GM12878 (cell line): ENCODE measurements at regions not wholly inside any gene's neighbourhood (a gene's known extent, or its start where the extent isn't known, plus 50 kb on each side); places are given as distances from the start of the nearest gene placed in this dataset.

Experiments
- ATAC-seq: fragments of 200-7000 bp; cut with Tn5 transposase; 3 replicates; pipeline ENCODE4 v1.9.1; 2020; ENCODE audit warnings: mild to moderate bottlenecking, moderate library complexity
- BruUV-seq: library from RNA; stranded (reverse); fragments of 400-500 nt; replicated peaks from 2 replicates; lab custom pipeline; 2021; lab: Mats Ljungman, UMichigan
- CTCF ChIA-PET: fragments of 300-600 bp; sonication (Branson Sonifier 250); formaldehyde crosslinking; extraction: SDS; loops from one replicate; lab custom pipeline; 2021; ENCODE audit warnings: inconsistent platforms; lab: Yijun Ruan, JAX
- POLR2A ChIA-PET: fragments of 350-600 bp; formaldehyde crosslinking; extraction: SDS; loops from one replicate; lab custom pipeline; 2021; ENCODE audit warnings: inconsistent platforms; lab: Charles Lee
- RAD21 ChIA-PET: fragments of 300-600 bp; sonication (Branson Sonifier 250); formaldehyde crosslinking; loops from one replicate; lab custom pipeline; 2023; ENCODE audit warnings: antibody characterized with exemption; ENCODE audit not compliant: unreplicated experiment; lab: Charles Lee
- SMC1A ChIA-PET: fragments of 300-600 bp; sonication (Branson Sonifier 250); formaldehyde crosslinking; loops from one replicate; lab custom pipeline; 2023; ENCODE audit not compliant: unreplicated experiment, uncharacterized antibody; lab: Charles Lee
- DNase-seq: peaks from one replicate; pipeline ENCODE4 v3.0.0-alpha.2; 2011; ENCODE audit warnings: low read depth, low spot score
- FAIRE-seq: peaks from 3 replicates; lab custom pipeline; 2011; peaks lifted over from hg19 to GRCh38; lab: Jason Lieb, UNC
- H2AFZ ChIP-seq: 2 replicates; pipeline ENCODE4 v1.6.0; 2011; ENCODE audit warnings: low read depth, low read length, control low read depth; ENCODE audit not compliant: control insufficient read depth
- H3K27ac ChIP-seq: 2 replicates; pipeline ENCODE4 v1.5.1; 2011; ENCODE audit warnings: control low read depth; ENCODE audit not compliant: control insufficient read depth, insufficient read depth
- H3K27me3 ChIP-seq, 2 experiments: replicated peaks in 1 of 2; 2 replicates each; pipeline versions ENCODE4 v1.6.0 to v1.6.1; 2011; ENCODE audit warnings: low read length in 1 of 2; ENCODE audit not compliant: control insufficient read depth in 2 of 2, insufficient read depth in 2 of 2
- H3K36me3 ChIP-seq, 2 experiments: 2 replicates each; pipeline ENCODE4 v1.5.1; 2011; ENCODE audit warnings: low read length in 1 of 2; ENCODE audit not compliant: control insufficient read depth in 2 of 2, insufficient read depth in 2 of 2
- H3K4me1 ChIP-seq: 2 replicates; pipeline ENCODE4 v1.6.1; 2011; ENCODE audit warnings: mild to moderate bottlenecking, low read length, moderate library complexity, mixed read lengths; ENCODE audit not compliant: control insufficient read depth, insufficient read depth
- H3K4me2 ChIP-seq: 2 replicates; pipeline ENCODE4 v1.6.0; 2011; ENCODE audit warnings: control low read depth; ENCODE audit not compliant: control insufficient read depth, insufficient read depth
- H3K4me3 ChIP-seq: fragments of 200-600 bp; sonication (generic); 2 replicates; pipeline ENCODE4 v1.5.1; 2016
- H3K79me2 ChIP-seq: 2 replicates; pipeline ENCODE4 v1.6.0; 2011; ENCODE audit warnings: low read length; ENCODE audit not compliant: control insufficient read depth, insufficient read depth
- H3K9ac ChIP-seq: 2 replicates; pipeline ENCODE4 v1.8.0; 2011; ENCODE audit warnings: low read length, control low read depth, mixed read lengths; ENCODE audit not compliant: control insufficient read depth, insufficient read depth
- H3K9me3 ChIP-seq: replicated peaks from 3 replicates; pipeline ENCODE4 v1.5.1; 2011; ENCODE audit warnings: mild to moderate bottlenecking, low read length; ENCODE audit not compliant: control insufficient read depth, insufficient read depth
- H4K20me1 ChIP-seq: 2 replicates; pipeline ENCODE4 v1.6.0; 2011; ENCODE audit not compliant: control insufficient read depth, insufficient read depth
- CEBPB ChIP-seq, 2 experiments: fragments of 150-350 bp in 1 of 2; IDR thresholded peaks; 2 replicates each; pipeline ENCODE4 v1.6.1; 2012 to 2014; ENCODE audit warnings: low read depth in 2 of 2, low read length in 2 of 2, borderline replicate concordance in 1 of 2, inconsistent platforms in 1 of 2
- EP300 ChIP-seq, 2 experiments: fragments of 150-350 bp in 1 of 2; IDR thresholded peaks; 2 replicates each; pipeline ENCODE4 v1.6.1; 2011 to 2012; ENCODE audit warnings: low read depth in 2 of 2, low read length in 2 of 2, borderline replicate concordance in 1 of 2, improper control_type of control experiment in 1 of 2, inconsistent platforms in 1 of 2; ENCODE audit not compliant: control insufficient read depth in 1 of 2
- EZH2 ChIP-seq: IDR thresholded peaks from 2 replicates; pipeline ENCODE4 v1.6.1; 2012; ENCODE audit warnings: low read depth, mild to moderate bottlenecking, control low read depth, inconsistent platforms, low read length, borderline replicate concordance; ENCODE audit not compliant: control insufficient read depth
- KDM1A ChIP-seq: fragments of 200-600 bp; sonication (generic); IDR thresholded peaks from 2 replicates; pipeline ENCODE4 v1.6.1; 2016; ENCODE audit warnings: borderline replicate concordance
- NFIC ChIP-seq: IDR thresholded peaks from 2 replicates; pipeline ENCODE4 v1.6.1; 2012; ENCODE audit warnings: low read depth, mild to moderate bottlenecking, inconsistent platforms, low read length, moderate library complexity
- NFXL1 ChIP-seq: fragments of 450-650 bp; IDR thresholded peaks from 2 replicates; pipeline ENCODE4 v1.6.1; 2017; ENCODE audit warnings: antibody characterized with exemption, mild to moderate bottlenecking, borderline replicate concordance
- NR2F1 ChIP-seq: fragments of 450-650 bp; conservative IDR thresholded peaks from 2 replicates; pipeline ENCODE4 v1.6.1; 2017; ENCODE audit warnings: mild to moderate bottlenecking
- POLR2AphosphoS5 ChIP-seq: IDR thresholded peaks from 2 replicates; pipeline ENCODE4 v1.6.1; 2011; ENCODE audit warnings: mild to moderate bottlenecking, low read length, inconsistent platforms
- RFX5 ChIP-seq: IDR thresholded peaks from 2 replicates; pipeline ENCODE4 v1.6.1; 2011; ENCODE audit warnings: low read depth, low read length, improper control_type of control experiment
- SIN3A ChIP-seq: IDR thresholded peaks from 2 replicates; pipeline ENCODE4 v1.6.1; 2012; ENCODE audit warnings: low read depth, low read length, improper control_type of control experiment
- TBL1XR1 ChIP-seq: IDR thresholded peaks from 2 replicates; pipeline ENCODE4 v1.6.1; 2012; ENCODE audit warnings: low read depth, low read length, improper control_type of control experiment
- TCF7 ChIP-seq: IDR thresholded peaks from 2 replicates; pipeline ENCODE4 v1.6.1; 2014; ENCODE audit warnings: antibody characterized with exemption, borderline replicate concordance
- YY1 ChIP-seq: IDR thresholded peaks from 2 replicates; pipeline ENCODE4 v1.6.1; 2011; ENCODE audit warnings: low read depth, mild to moderate bottlenecking, low read length
- WGBS: methylation state at CpG from one replicate; pipeline ENCODE4 v1.1.6; 2016; ENCODE audit warnings: low lambda C conversion rate; ENCODE audit not compliant: insufficient replicate concordance, insufficient coverage; ENCODE audit errors: missing lambda C conversion rate; 5-methylcytosine and 5-hydroxymethylcytosine counted together
- in situ Hi-C: fragments of 300-500 bp; cut with MboI; formaldehyde crosslinking; loops from 9 replicates; pipeline ENCODE4 v1.14.3; 2018; ENCODE audit warnings: mixed read lengths
- intact Hi-C: fragments of 100-400 bp; cut with micrococcal nuclease; formaldehyde crosslinking; loops from one replicate; pipeline ENCODE4 v1.14.2; 2022; ENCODE audit not compliant: unreplicated experiment
- TF ChIP-seq, protein P1 (sequence below): fragments of 450-650 bp; IDR thresholded peaks from 2 replicates; pipeline ENCODE4 v1.6.1; 2017; ENCODE audit warnings: mild to moderate bottlenecking, low read depth, inconsistent platforms; ENCODE audit not compliant: poor library complexity, severe bottlenecking
- TF ChIP-seq, protein P2 (sequence below), 3 experiments: IDR thresholded peaks in 2 of 3; conservative IDR thresholded peaks in 1 of 3; 2 replicates each; pipeline ENCODE4 v1.5.1; 2011; ENCODE audit warnings: low read depth in 3 of 3, low read length in 3 of 3, mild to moderate bottlenecking in 3 of 3, control low read depth in 2 of 3, moderate library complexity in 2 of 3, inconsistent platforms in 1 of 3, mixed read lengths in 1 of 3; ENCODE audit not compliant: control insufficient read depth in 2 of 3, insufficient read depth in 1 of 3; ENCODE audit errors: extremely low read depth in 1 of 3

DNA sequence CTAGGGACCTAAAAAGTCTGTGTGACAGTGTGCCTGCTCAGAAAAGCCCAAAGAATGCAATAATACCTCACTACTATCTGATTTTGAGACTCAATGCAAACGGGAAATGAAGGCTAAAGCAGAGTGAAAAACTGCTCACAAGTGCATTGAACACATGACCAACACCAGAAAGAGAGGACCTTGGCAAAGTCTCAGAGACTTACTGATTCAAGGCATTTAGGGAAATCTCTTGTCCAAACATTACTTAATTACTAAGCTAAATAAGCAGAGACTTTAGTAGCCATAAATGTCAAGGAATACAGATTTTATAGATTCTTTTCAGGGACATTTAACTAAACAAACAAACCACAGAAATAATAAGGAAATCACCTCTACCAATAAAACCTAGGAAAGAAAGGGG, 916.0 kb downstream of the FSTL5 start:
- no peak for DNase-seq
- Histone ChIP-seq H3K4me2 (no peak overlapping the region), H2AFZ (no peak overlapping the region), H3K9ac (no peak overlapping the region), H3K4me1 (no peaks in the 10 kb centered on the region), H3K4me3 (no peak overlapping the region), H3K27me3 (no peaks in the 10 kb centered on the region), H3K79me2 (no peaks in the 10 kb centered on the region), H3K36me3 (no peaks in the 10 kb centered on the region; a peak in 1 of 4 replicates), H4K20me1 (no peaks in the 10 kb centered on the region), H3K9me3 (no peaks in the 10 kb centered on the region; the same call in 2 of the 3 replicates), H3K27ac (no peak overlapping the region)
- WGBS: 8% methylated on average over 1 of the region's 1 CpG
- ChIA-PET RAD21 (no interaction called here), CTCF (no interaction called here), POLR2A (no interaction called here), SMC1A (interaction anchor here (1.2 to 2.3 kb wide), 2 partner anchors 213 to 704 kb away, joined by 3 to 8 read pairs; no protein-coding TSS in a partner anchor)
- no TSS peak for BruUV-seq
- TF ChIP-seq NFXL1 (no peak), EP300 (IDR thresholded peaks at IDR 0.05; ENCODE audit: borderline replicate concordance in 1 of 2, control insufficient read depth in 1 of 2, low read depth in 2 of 2, low read length in 2 of 2) (no peak)
- TF ChIP-seq, protein P1, sequence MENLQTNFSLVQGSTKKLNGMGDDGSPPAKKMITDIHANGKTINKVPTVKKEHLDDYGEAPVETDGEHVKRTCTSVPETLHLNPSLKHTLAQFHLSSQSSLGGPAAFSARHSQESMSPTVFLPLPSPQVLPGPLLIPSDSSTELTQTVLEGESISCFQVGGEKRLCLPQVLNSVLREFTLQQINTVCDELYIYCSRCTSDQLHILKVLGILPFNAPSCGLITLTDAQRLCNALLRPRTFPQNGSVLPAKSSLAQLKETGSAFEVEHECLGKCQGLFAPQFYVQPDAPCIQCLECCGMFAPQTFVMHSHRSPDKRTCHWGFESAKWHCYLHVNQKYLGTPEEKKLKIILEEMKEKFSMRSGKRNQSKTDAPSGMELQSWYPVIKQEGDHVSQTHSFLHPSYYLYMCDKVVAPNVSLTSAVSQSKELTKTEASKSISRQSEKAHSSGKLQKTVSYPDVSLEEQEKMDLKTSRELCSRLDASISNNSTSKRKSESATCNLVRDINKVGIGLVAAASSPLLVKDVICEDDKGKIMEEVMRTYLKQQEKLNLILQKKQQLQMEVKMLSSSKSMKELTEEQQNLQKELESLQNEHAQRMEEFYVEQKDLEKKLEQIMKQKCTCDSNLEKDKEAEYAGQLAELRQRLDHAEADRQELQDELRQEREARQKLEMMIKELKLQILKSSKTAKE: no peak
- no peak for ATAC-seq
- in situ Hi-C loops (no loop called here), intact Hi-C loops (no loop called here)
- peak; percentile 23 for FAIRE-seq

DNA sequence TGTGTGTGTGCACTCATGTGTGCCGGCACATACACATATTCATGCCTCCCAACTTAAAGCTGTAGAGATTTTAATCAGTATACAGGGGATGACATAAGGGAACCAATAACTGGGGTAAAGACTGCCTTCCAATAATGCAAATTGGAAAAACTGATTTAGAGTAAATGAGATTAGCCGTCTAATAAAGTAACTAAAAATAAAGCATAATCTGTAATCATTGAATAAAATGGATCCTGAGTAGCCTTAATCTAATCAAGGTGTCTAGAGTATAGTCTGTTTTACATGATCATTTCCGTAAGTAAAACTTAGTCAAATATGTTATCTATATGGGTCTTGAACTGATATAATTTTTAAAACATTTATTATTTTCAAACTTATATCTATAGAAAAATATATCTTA, 925.8 kb downstream of the FSTL5 start:
- no peaks in the 10 kb centered on the region for H3K79me2 ChIP-seq
- ChIA-PET POLR2A (no interaction called here), CTCF (no interaction called here), RAD21 (no interaction called here), SMC1A (no interaction called here)
- no TSS peak for BruUV-seq
- 32% methylated on average over 3 of the region's 3 CpGs for WGBS
- H4K20me1 ChIP-seq: no peaks in the 10 kb centered on the region
- no peak overlapping the region for H3K4me2 ChIP-seq
- no peak overlapping the region for H3K4me3 ChIP-seq
- H3K27ac ChIP-seq: no peak overlapping the region
- intact Hi-C loops (no loop called here), in situ Hi-C loops (no loop called here)
- no peaks in the 10 kb centered on the region for H3K27me3 ChIP-seq
- ATAC-seq (peak; percentile 50), FAIRE-seq (no peak), DNase-seq (no peak)
- H3K36me3 ChIP-seq: no peaks in the 10 kb centered on the region
- no peak overlapping the region for H2AFZ ChIP-seq
- no peaks in the 10 kb centered on the region for H3K9me3 ChIP-seq
- H3K4me1 ChIP-seq: no peaks in the 10 kb centered on the region
- H3K9ac ChIP-seq: no peak overlapping the region
- TF ChIP-seq NFIC (no peak), TCF7 (no peak), KDM1A (no peak), TBL1XR1 (no peak), NR2F1 (no peak), EZH2 (no peak), CEBPB (IDR thresholded peaks at IDR 0.05; ENCODE audit: borderline replicate concordance in 1 of 2, low read depth in 2 of 2, low read length in 2 of 2) (no peak), RFX5 (no peak), POLR2AphosphoS5 (no peak), SIN3A (no peak), YY1 (no peak)
- TF ChIP-seq, protein P2, sequence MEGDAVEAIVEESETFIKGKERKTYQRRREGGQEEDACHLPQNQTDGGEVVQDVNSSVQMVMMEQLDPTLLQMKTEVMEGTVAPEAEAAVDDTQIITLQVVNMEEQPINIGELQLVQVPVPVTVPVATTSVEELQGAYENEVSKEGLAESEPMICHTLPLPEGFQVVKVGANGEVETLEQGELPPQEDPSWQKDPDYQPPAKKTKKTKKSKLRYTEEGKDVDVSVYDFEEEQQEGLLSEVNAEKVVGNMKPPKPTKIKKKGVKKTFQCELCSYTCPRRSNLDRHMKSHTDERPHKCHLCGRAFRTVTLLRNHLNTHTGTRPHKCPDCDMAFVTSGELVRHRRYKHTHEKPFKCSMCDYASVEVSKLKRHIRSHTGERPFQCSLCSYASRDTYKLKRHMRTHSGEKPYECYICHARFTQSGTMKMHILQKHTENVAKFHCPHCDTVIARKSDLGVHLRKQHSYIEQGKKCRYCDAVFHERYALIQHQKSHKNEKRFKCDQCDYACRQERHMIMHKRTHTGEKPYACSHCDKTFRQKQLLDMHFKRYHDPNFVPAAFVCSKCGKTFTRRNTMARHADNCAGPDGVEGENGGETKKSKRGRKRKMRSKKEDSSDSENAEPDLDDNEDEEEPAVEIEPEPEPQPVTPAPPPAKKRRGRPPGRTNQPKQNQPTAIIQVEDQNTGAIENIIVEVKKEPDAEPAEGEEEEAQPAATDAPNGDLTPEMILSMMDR (IDR thresholded peaks at IDR 0.05 in 2 of 3, conservative IDR thresholded peaks at IDR 0.05 in 1 of 3; ENCODE audit: control insufficient read depth in 2 of 3, extremely low read depth in 1 of 3, insufficient read depth in 1 of 3, low read depth in 3 of 3, low read length in 3 of 3): no peak
